HG03097 (cell line): ENCODE measurements at regions not wholly inside any gene's neighbourhood (a gene's known extent, or its start where the extent isn't known, plus 50 kb on each side); places are given as distances from the start of the nearest gene placed in this dataset.
"Not testable (repeated sequence)": the region's sequence is repeated elsewhere in the genome, so short reads cannot be mapped to it uniquely, and the experiment has no call there.

ENCODE experiments used
- ATAC-seq: cut with Tn5 transposase; IDR thresholded peaks from one replicate; pipeline ENCODE4 v1.9.1; 2021; ENCODE audit not compliant: unreplicated experiment, low FRiP score

GRCh38 chr18:68387246-68387645, 327.7 kb downstream of the TMX3 start:
- no peak for ATAC-seq

DNA sequence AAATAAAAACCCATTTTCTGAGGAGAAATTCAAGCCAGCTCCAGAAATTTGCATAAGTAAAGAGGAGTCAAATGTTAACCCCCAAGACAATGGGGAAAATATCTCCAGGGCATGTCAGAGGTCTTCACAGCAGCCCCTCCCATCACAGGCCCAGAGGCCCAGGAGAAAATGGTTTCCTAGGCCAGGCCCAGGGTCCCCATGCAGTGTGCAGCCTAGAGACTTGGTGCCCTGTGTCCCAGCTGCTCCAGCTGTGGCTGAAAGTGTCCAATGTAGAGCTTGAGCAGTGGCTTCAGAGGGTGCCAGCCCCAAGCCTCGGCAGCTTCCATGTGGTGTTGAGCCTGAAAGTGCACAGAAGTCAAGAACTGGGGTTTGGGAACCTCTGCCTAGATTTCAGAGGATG, 330.9 kb downstream of the TMX3 start:
- ATAC-seq: not testable (repeated sequence)

DNA sequence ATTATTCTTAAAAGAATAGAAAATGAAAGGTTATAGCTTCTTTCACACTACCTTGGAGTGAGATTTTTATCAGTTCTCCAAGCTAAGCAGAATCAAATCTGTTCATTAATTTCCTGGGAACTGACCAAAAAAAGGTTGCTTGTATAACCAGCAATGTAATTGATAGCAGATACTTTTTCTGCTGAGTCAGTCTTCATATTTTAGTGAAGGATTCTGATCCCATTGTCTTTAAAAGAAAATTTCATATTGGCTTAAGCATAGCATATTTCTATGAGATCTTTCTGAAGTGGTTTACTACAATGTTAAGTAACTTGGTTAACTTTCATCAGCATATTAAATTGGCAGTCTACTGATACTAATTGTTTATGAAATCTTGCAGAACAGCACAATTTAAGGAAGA, 338.0 kb downstream of the TMX3 start:
- no peak for ATAC-seq

- ATAC-seq: no peak
Measured at GRCh38 chr18:68362907-68363306, 352.0 kb downstream of the TMX3 start.

DNA sequence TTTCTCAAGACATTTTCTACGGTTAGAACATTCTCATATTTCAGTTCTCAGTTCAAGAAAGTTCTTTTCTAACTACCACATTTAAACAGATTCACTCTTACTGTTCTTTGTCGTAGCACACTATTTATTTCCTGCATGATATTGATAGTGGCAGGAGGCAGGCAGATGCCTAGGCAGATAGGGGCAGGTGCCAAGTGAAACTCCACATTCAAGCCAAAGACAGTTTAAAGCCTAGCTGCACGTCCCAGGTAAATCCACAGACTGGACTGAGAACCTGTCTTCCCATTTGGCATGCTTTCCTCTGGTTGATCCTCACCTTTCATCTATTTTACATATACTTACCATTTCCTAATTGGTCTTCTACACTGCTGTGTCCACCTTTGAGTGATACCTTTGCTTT, 359.3 kb downstream of the TMX3 start:
- ATAC-seq: no peak

GRCh38 chr18:68354176-68354575, 360.7 kb downstream of the TMX3 start:
- ATAC-seq: no peak

DNA sequence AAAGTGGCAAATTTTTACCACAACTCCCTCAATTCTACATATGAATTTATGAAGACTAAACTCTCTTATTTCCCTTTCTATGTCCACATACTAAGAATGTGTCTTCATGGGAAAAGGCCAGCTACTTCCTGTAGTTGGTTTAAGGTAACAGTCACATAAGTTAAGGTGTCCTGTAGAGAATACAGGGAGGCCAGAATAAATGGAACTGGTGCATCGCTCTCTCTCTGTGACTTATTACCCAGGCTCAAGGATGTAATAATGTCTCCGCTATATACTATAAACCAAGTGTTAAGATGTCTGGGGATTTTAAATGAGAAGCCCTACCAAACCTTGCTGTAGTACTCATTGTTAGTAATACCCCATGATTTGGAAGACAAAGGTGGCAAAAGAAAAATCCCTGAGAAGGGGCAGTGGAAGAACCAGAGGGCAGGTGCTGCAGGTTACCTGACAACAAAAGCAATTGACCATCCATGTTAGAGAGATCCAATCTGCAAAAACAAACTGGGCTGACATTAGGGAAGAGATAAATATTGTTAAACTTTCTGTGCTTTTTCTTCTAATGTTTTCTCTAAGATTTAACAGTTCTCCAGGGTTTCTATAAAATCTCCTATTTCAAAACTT, 372.8 kb downstream of the TMX3 start:
- ATAC-seq: no peak

- no peak for ATAC-seq
Measured at GRCh38 chr18:68340606-68341005, 374.3 kb downstream of the TMX3 start.

GRCh38 chr18:68330658-68331057, 384.2 kb downstream of the TMX3 start:
- no peak for ATAC-seq

- no peak for ATAC-seq
Measured at GRCh38 chr18:68323921-68324320, 391.0 kb downstream of the TMX3 start.

DNA sequence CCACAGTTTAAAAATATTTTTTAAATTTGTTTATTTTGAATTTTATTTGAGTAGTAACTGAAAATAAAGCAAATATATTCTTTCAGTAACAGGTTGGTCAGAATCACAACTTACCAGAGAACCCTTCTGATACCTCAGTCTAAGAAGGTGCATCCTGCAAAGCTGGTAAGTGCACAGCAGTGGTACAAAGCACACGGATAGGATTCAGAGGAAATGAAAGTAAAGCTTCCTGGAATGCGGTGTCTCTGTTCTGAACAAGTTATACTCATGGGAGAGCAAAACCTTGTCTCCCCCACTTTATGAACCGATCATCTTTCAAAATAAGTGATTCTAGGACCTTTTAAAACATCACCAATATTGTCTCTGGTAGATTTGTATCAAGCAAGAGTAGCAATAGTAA, 398.3 kb downstream of the TMX3 start:
- ATAC-seq: no peak

GRCh38 chr18:68314403-68314802, 400.5 kb downstream of the TMX3 start:
- ATAC-seq: no peak

DNA sequence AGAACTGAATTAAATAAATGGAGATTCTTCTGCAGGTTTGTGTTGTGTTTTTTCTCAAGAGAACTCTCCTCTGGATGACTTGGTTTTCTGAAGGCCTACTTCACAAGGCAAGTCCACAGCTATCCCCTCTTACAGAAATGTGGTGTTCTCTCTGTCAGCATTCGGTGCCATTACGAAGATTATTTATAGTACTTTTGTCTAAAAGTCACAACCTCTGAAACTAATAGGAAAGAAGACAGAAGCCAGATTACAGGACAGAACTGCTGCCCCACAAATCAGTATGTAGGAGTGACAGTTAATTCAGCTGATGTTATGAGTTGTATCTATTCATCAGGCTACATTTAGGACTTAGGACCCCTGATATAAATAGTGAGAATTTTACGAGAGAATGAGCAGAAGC, 413.5 kb downstream of the TMX3 start:
- no peak for ATAC-seq

DNA sequence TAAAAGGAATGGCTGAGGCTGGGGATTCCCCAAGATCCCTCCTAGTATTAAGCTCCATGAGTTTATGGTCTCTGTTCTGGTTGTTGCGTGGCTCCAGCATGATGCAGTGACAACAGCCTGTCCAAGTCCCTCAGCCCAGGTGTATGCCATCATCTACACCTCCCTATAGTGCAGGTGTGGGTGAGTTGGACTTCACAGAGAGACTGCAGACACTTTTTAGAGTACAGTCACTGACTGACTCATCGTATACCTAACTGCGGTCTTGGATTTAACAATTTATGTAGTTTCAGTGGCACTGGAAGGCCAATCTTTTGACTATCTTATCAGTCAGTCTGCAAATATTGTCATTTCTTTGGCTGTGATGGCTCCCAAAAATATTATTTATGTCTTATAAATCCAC, 415.0 kb downstream of the TMX3 start:
- ATAC-seq: no peak

- no peak for ATAC-seq
Measured at GRCh38 chr18:68298330-68298729, 416.6 kb downstream of the TMX3 start.

GRCh38 chr18:68288408-68288807, 426.5 kb downstream of the TMX3 start:
- ATAC-seq: no peak

- ATAC-seq: no peak
Measured at GRCh38 chr18:68284236-68284780, 430.6 kb downstream of the TMX3 start.

DNA sequence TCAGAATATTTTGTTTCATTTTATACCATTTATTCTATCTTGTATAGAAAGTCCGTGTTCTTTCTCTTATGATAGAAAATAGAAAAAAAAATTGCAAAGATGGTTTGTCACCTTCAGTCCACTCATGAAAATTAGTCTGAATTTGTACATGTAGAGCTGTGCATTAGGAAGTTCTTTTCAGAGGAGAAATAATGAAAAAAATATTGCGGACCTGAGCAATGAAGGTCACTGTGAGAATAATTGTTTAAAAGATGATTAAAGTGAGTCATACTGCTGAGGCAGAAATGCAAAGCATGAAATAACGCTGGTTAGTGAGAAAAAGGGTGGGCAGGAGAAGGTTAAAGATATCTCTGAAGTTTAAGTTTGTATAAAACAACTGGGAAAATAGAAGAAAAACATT, 431.1 kb downstream of the TMX3 start:
- ATAC-seq: no peak

- no peak for ATAC-seq
Measured at GRCh38 chr18:68282232-68282631, 432.7 kb downstream of the TMX3 start.

GRCh38 chr18:68275616-68276015, 439.3 kb downstream of the TMX3 start:
- no peak for ATAC-seq

DNA sequence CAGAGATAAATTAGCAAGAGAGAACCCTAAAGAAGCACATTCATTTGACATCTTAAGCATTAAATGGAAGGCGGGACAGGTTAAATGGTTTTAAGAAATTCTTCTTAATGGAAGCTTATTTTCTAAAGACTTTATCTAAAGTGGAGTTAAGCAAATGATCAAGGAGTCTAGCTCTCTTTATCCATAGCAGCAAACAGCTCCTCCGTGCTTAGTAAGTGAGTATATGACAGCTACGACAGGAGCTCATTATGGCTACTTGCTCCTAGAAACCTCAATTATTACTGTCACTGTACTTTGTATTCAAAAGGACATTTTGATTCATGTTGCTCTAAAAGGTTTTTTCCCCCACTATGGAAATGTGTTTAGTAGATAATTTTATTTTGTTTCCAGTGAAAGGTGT, 444.9 kb downstream of the TMX3 start:
- ATAC-seq: no peak

GRCh38 chr18:68267583-68267982, 447.3 kb downstream of the TMX3 start:
- ATAC-seq: no peak

DNA sequence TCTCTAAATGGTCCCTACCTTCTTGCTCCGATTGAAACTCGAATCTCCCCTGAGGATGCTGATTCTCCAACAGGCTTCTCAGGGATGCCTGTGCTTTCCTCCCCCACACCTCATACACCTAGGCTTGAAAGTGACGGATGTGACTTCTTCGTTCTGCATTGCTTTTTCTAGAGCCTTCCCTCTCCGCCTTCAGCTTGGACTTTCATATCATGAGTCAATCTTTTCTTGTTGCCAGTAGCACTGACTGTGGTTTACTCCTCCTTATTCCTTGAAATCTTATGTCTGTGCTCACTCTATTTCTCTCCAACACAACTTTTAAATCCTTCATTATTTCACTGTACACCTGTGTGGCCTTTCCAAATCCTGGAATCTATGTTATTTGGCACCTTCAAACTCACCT, 451.4 kb downstream of the TMX3 start:
- no peak for ATAC-seq
